HG03103 (cell line): ENCODE measurements at regions not wholly inside any gene's neighbourhood (a gene's known extent, or its start where the extent isn't known, plus 50 kb on each side); places are given as distances from the start of the nearest gene placed in this dataset.

Experiments used
- ATAC-seq: cut with Tn5 transposase; IDR thresholded peaks from one replicate; pipeline ENCODE4 v1.9.1; 2021; ENCODE audit warnings: low read depth; ENCODE audit not compliant: unreplicated experiment

GRCh38 chr2:42888321-42889245, 96.2 kb upstream of the HAAO start:
- no peak for ATAC-seq

- ATAC-seq: no peak
These were observed 94.5 kb upstream of the HAAO start for GRCh38 chr2:42886921-42887320.

GRCh38 chr2:42882756-42883155, 90.4 kb upstream of the HAAO start:
- ATAC-seq: no peak

- no peak for ATAC-seq
These were observed 89.3 kb upstream of the HAAO start for GRCh38 chr2:42881732-42882131.

GRCh38 chr2:42880738-42881690, 88.6 kb upstream of the HAAO start:
- ATAC-seq: no peak

- ATAC-seq: no peak
These were observed 87.7 kb upstream of the HAAO start for GRCh38 chr2:42879913-42880737.

GRCh38 chr2:42879121-42879705, 86.8 kb upstream of the HAAO start:
- ATAC-seq: no peak

- no peak for ATAC-seq
These were observed 86.2 kb upstream of the HAAO start for GRCh38 chr2:42878581-42878980.

GRCh38 chr2:42877936-42878335, 85.6 kb upstream of the HAAO start:
- ATAC-seq: no peak

GRCh38 chr2:42877511-42877910, 85.1 kb upstream of the HAAO start:
- ATAC-seq: no peak

- no peak for ATAC-seq
These were observed 84.0 kb upstream of the HAAO start for GRCh38 chr2:42876326-42876751.

GRCh38 chr2:42875880-42876279, 83.5 kb upstream of the HAAO start:
- no peak for ATAC-seq

GRCh38 chr2:42874949-42875801, 82.8 kb upstream of the HAAO start:
- no peak for ATAC-seq

GRCh38 chr2:42872721-42873120, 80.3 kb upstream of the HAAO start:
- ATAC-seq: no peak

GRCh38 chr2:42871372-42871771, 79.0 kb upstream of the HAAO start:
- ATAC-seq: no peak

- ATAC-seq: no peak
These were observed 76.5 kb upstream of the HAAO start for GRCh38 chr2:42868874-42869273.

- no peak for ATAC-seq
These were observed 75.7 kb upstream of the HAAO start for GRCh38 chr2:42868096-42868495.

- no peak for ATAC-seq
These were observed 75.0 kb upstream of the HAAO start for GRCh38 chr2:42867093-42868065.
